Astrocyte (in vitro differentiated cells and primary cell): ENCODE measurements at regions not wholly inside any gene's neighbourhood (a gene's known extent, or its start where the extent isn't known, plus 50 kb on each side); places are given as distances from the start of the nearest gene placed in this dataset.

Source experiments
- DNase-seq: peaks from one replicate; pipeline ENCODE4 v3.0.0-alpha.2; 2010; ENCODE audit warnings: low read depth
- FAIRE-seq: peaks from 2 replicates; lab custom pipeline; 2011; peaks lifted over from hg19 to GRCh38; lab: Jason Lieb, UNC
- H2AFZ ChIP-seq: 2 replicates; pipeline ENCODE4 v1.6.0; 2012; ENCODE audit warnings: low read depth, low read length, inconsistent platforms
- H3K27ac ChIP-seq: 2 replicates; pipeline ENCODE4 v1.5.1; 2011; ENCODE audit warnings: low read depth, low read length, inconsistent platforms
- H3K27me3 ChIP-seq: 2 replicates; pipeline ENCODE4 v1.6.0; 2011; ENCODE audit warnings: low read length, inconsistent platforms; ENCODE audit not compliant: insufficient read depth
- H3K36me3 ChIP-seq: 2 replicates; pipeline ENCODE4 v1.5.1; 2011; ENCODE audit warnings: low read length, inconsistent platforms; ENCODE audit not compliant: insufficient read depth
- H3K4me1 ChIP-seq: 2 replicates; pipeline ENCODE4 v1.5.1; 2011; ENCODE audit warnings: low read length, inconsistent platforms; ENCODE audit not compliant: insufficient read depth
- H3K4me2 ChIP-seq: 2 replicates; pipeline ENCODE4 v1.6.0; 2012; ENCODE audit warnings: low read length, inconsistent platforms
- H3K4me3 ChIP-seq: 2 replicates; pipeline ENCODE4 v1.5.1; 2011; ENCODE audit warnings: low read depth, mild to moderate bottlenecking, low read length, inconsistent platforms; ENCODE audit not compliant: insufficient read depth
- H3K79me2 ChIP-seq: 2 replicates; pipeline ENCODE4 v1.6.0; 2012; ENCODE audit warnings: mild to moderate bottlenecking, low read length, inconsistent platforms; ENCODE audit not compliant: insufficient read depth
- H3K9ac ChIP-seq: 2 replicates; pipeline ENCODE4 v1.6.0; 2012; ENCODE audit warnings: mild to moderate bottlenecking, low read length, inconsistent platforms
- H3K9me3 ChIP-seq: 2 replicates; pipeline ENCODE4 v1.5.1; 2012; ENCODE audit warnings: low read depth, mild to moderate bottlenecking, low read length, inconsistent platforms; ENCODE audit not compliant: insufficient read depth
- H4K20me1 ChIP-seq: 2 replicates; pipeline ENCODE4 v1.6.0; 2012; ENCODE audit warnings: low read length, inconsistent platforms; ENCODE audit not compliant: insufficient read depth
- H3K27ac Mint-ChIP-seq: one replicate; pipeline ENCODE4 v1.8.0; 2021; ENCODE audit warnings: mild to moderate bottlenecking, mixed read lengths; ENCODE audit not compliant: unreplicated experiment
- H3K27me3 Mint-ChIP-seq: one replicate; pipeline ENCODE4 v1.8.0; 2021; ENCODE audit warnings: low read depth, mixed read lengths; ENCODE audit not compliant: unreplicated experiment
- H3K36me3 Mint-ChIP-seq: one replicate; pipeline ENCODE4 v1.8.0; 2021; ENCODE audit warnings: low read depth, mixed read lengths; ENCODE audit not compliant: unreplicated experiment
- H3K4me1 Mint-ChIP-seq: one replicate; pipeline ENCODE4 v1.8.0; 2021; ENCODE audit warnings: low read depth, mixed read lengths; ENCODE audit not compliant: unreplicated experiment
- H3K4me3 Mint-ChIP-seq: one replicate; pipeline ENCODE4 v1.8.0; 2021; ENCODE audit warnings: mild to moderate bottlenecking, moderate library complexity, mixed read lengths; ENCODE audit not compliant: unreplicated experiment
- H3K9me3 Mint-ChIP-seq: one replicate; pipeline ENCODE4 v1.8.0; 2021; ENCODE audit warnings: mild to moderate bottlenecking, mixed read lengths; ENCODE audit not compliant: unreplicated experiment
- EZH2 ChIP-seq: IDR thresholded peaks from 2 replicates; pipeline ENCODE4 v1.6.1; 2012; ENCODE audit warnings: mild to moderate bottlenecking, low read length, inconsistent platforms; ENCODE audit not compliant: insufficient read depth
- TF ChIP-seq, protein P1 (sequence below): IDR thresholded peaks from 2 replicates; pipeline ENCODE4 v1.5.1; 2011; ENCODE audit warnings: low read depth, mild to moderate bottlenecking, inconsistent platforms, low read length, moderate library complexity; ENCODE audit not compliant: insufficient read depth

DNA sequence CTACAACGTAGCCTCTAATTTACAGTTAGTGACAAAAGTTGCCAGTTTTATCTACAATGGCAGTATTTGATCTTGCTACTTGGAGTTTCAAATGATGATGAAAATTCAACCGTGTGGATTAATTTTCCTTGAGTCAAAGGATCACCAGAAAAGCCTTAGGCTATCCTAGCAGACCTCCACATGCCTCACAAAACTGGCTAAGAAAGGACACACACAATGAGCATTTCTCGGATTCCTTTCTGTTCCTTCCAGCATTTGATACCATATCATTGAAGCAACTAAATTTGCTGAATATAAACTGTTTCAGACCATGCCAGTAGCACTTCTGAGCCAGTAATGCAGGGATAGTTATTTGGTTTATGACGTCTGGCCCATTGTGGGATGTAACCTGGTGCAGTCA is 587.4 kb upstream of the MDFIC2 start:
- peaks cover 2% of the 10 kb centered on the region for H3K9me3 Mint-ChIP-seq
- Histone ChIP-seq H3K79me2 (no peaks in the 10 kb centered on the region), H3K9me3 (no peaks in the 10 kb centered on the region), H3K4me3 (no peak overlapping the region), H3K4me2 (no peak overlapping the region), H3K4me1 (no peaks in the 10 kb centered on the region), H2AFZ (no peak overlapping the region), H3K27ac (no peak overlapping the region), H3K9ac (no peak overlapping the region), H3K36me3 (no peaks in the 10 kb centered on the region), H4K20me1 (no peaks in the 10 kb centered on the region), H3K27me3 (no peaks in the 10 kb centered on the region)
- FAIRE-seq = no peak
- H3K4me1 Mint-ChIP-seq = no peaks in the 10 kb centered on the region
- H3K27ac Mint-ChIP-seq = no peak overlapping the region
- DNase-seq = no peak
- H3K36me3 Mint-ChIP-seq = no peaks in the 10 kb centered on the region
- no peak for TF ChIP-seq EZH2
- TF ChIP-seq, protein P1, sequence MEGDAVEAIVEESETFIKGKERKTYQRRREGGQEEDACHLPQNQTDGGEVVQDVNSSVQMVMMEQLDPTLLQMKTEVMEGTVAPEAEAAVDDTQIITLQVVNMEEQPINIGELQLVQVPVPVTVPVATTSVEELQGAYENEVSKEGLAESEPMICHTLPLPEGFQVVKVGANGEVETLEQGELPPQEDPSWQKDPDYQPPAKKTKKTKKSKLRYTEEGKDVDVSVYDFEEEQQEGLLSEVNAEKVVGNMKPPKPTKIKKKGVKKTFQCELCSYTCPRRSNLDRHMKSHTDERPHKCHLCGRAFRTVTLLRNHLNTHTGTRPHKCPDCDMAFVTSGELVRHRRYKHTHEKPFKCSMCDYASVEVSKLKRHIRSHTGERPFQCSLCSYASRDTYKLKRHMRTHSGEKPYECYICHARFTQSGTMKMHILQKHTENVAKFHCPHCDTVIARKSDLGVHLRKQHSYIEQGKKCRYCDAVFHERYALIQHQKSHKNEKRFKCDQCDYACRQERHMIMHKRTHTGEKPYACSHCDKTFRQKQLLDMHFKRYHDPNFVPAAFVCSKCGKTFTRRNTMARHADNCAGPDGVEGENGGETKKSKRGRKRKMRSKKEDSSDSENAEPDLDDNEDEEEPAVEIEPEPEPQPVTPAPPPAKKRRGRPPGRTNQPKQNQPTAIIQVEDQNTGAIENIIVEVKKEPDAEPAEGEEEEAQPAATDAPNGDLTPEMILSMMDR = no peak
- no peak overlapping the region for H3K4me3 Mint-ChIP-seq
- peaks cover 2% of the 10 kb centered on the region for H3K27me3 Mint-ChIP-seq

DNA sequence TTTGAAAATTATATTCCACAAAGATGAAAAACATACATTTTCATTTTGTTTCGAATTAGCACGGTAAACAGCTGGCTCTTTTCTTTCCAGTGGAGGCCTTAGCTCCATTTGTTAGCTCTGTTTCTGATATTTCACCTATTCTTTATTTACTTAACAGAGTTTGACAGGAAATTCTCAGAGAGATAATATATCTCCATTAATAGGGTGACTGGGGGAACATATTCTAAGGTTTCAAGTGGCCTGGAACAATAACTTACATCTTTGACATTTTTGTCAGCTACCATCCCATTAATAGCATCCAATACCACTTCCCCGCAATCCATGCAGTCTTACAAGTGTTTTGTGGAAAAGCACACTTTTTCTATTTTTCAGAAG is 577.6 kb upstream of the MDFIC2 start:
- no peaks in the 10 kb centered on the region for H3K27me3 ChIP-seq
- no peaks in the 10 kb centered on the region for H3K4me1 Mint-ChIP-seq
- no peak overlapping the region for H3K9ac ChIP-seq
- H3K9me3 Mint-ChIP-seq = peaks cover 2% of the 10 kb centered on the region
- no peak for DNase-seq
- no peak overlapping the region for H2AFZ ChIP-seq
- no peak overlapping the region for H3K27ac Mint-ChIP-seq
- no peaks in the 10 kb centered on the region for H3K4me1 ChIP-seq
- FAIRE-seq = no peak
- TF ChIP-seq, protein P1 = no peak
- TF ChIP-seq EZH2 = no peak
- no peak overlapping the region for H3K4me3 ChIP-seq
- no peaks in the 10 kb centered on the region for H3K79me2 ChIP-seq
- no peak overlapping the region for H3K4me3 Mint-ChIP-seq
- no peak overlapping the region for H3K4me2 ChIP-seq
- H3K36me3 ChIP-seq = no peaks in the 10 kb centered on the region
- H3K27ac ChIP-seq = no peak overlapping the region
- H3K9me3 ChIP-seq = no peaks in the 10 kb centered on the region
- H3K36me3 Mint-ChIP-seq = no peaks in the 10 kb centered on the region
- no peaks in the 10 kb centered on the region for H3K27me3 Mint-ChIP-seq
- no peaks in the 10 kb centered on the region for H4K20me1 ChIP-seq

DNA sequence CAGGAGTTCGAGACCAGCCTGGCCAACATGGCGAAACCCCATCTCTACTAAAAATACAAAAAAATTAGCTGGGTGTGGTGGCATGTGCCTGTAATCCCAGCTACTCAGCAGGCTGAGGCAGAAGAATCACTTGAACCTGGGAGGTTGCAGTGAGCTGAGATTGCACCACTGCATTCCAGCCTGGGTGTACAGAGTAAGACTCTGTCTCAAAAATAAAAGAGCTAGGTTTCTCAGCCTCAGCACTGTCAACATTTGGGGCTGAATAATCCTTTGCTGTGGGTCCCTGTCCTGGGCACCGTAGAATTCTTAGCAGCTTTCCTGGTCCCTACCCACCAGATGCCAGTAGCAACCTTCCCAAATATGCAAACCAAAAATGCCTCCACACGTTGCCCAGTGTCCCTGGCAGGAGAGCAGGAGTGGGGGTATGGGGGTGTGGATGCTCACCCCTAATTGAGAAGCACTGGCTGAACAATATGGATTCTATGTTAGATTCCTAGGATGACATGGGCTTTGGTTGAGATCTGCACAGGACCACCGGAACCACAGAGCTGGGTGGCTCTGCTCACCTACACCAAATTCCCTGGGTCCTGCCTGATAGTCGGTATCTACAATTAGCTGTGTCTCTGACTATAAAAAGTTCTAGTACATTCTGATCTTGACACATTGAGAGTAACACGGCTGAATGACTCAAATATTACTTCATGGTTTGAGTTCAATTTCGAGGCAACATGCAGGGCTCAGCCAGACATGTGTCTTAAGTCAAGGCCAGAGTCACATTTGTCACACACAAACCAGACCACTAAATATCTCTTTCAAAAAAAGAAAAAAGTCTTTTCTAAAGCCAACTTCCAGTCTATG is 577.0 kb upstream of the MDFIC2 start:
- Histone ChIP-seq H3K36me3 (no peaks in the 10 kb centered on the region), H4K20me1 (no peaks in the 10 kb centered on the region), H3K27me3 (no peaks in the 10 kb centered on the region), H3K27ac (no peak overlapping the region), H3K9ac (no peak overlapping the region), H3K4me1 (no peaks in the 10 kb centered on the region), H3K4me3 (no peak overlapping the region), H2AFZ (no peak overlapping the region), H3K9me3 (no peaks in the 10 kb centered on the region), H3K79me2 (no peaks in the 10 kb centered on the region), H3K4me2 (no peak overlapping the region)
- DNase-seq (no peak), FAIRE-seq (no peak)
- Mint-ChIP-seq H3K4me1 (no peaks in the 10 kb centered on the region), H3K36me3 (no peaks in the 10 kb centered on the region), H3K4me3 (no peak overlapping the region), H3K9me3 (peaks cover 2% of the 10 kb centered on the region), H3K27ac (no peak overlapping the region), H3K27me3 (no peaks in the 10 kb centered on the region)
- TF ChIP-seq EZH2 = no peak
